ENCODE measurements at regions not wholly inside any gene's neighbourhood (a gene's known extent, or its start where the extent isn't known, plus 50 kb on each side); places are given as distances from the start of the nearest gene placed in this dataset.
"Not testable (repeated sequence)": the region's sequence is repeated elsewhere in the genome, so short reads cannot be mapped to it uniquely, and the experiment has no call there.

DNA sequence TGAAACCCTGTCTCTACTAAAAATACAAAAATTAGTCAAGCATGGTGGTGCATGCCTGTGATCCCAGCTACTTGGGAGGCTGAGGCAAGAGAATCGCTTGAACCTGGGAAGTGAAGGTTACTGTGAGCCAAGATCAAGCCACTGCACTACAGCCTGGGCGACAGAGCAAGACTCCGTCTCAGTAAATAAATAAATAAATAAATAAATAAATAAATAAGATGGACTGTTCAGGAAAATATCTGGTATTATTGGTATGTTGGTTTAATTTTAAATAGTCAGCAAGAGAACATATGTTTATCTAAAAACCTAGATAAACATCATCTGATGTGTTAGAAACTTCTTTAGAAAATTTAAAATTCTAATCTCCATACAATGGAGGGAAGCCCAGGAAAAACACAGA lies 431.6 kb upstream of the AKR1E2 start:
- TF ChIP-seq, protein P1, sequence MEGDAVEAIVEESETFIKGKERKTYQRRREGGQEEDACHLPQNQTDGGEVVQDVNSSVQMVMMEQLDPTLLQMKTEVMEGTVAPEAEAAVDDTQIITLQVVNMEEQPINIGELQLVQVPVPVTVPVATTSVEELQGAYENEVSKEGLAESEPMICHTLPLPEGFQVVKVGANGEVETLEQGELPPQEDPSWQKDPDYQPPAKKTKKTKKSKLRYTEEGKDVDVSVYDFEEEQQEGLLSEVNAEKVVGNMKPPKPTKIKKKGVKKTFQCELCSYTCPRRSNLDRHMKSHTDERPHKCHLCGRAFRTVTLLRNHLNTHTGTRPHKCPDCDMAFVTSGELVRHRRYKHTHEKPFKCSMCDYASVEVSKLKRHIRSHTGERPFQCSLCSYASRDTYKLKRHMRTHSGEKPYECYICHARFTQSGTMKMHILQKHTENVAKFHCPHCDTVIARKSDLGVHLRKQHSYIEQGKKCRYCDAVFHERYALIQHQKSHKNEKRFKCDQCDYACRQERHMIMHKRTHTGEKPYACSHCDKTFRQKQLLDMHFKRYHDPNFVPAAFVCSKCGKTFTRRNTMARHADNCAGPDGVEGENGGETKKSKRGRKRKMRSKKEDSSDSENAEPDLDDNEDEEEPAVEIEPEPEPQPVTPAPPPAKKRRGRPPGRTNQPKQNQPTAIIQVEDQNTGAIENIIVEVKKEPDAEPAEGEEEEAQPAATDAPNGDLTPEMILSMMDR (conservative IDR thresholded peaks at IDR 0.05): not testable (repeated sequence)
- not testable (repeated sequence) for TF ChIP-seq EZH2 (IDR thresholded peaks at IDR 0.05; ENCODE audit: low read depth)
